Right lobe of liver (tissue), 4 donors: ENCODE measurements at regions not wholly inside any gene's neighbourhood (a gene's known extent, or its start where the extent isn't known, plus 50 kb on each side); places are given as distances from the start of the nearest gene placed in this dataset.

Experiments
- CTCF ChIP-seq, 4 donors: fragments of 200-600 bp in 3 of 4; fragments of 450-650 bp in 1 of 4; IDR thresholded peaks; one replicate each; pipeline versions ENCODE4 v1.5.1 to v1.8.0; 2016 to 2022; ENCODE audit warnings: antibody characterized with exemption in 4 of 4, mild to moderate bottlenecking in 2 of 4
- POLR2A ChIP-seq: fragments of 450-650 bp; IDR thresholded peaks from one replicate; pipeline ENCODE4 v1.6.1; 2017; ENCODE audit warnings: antibody characterized with exemption, mild to moderate bottlenecking
- donor health status: DM: no; HTN: no; CAD: no.
- donor health status: DM: no; HTN: no; CAD: no.
- donor health status: DM: no; HTN: yes; CAD: no.

DNA sequence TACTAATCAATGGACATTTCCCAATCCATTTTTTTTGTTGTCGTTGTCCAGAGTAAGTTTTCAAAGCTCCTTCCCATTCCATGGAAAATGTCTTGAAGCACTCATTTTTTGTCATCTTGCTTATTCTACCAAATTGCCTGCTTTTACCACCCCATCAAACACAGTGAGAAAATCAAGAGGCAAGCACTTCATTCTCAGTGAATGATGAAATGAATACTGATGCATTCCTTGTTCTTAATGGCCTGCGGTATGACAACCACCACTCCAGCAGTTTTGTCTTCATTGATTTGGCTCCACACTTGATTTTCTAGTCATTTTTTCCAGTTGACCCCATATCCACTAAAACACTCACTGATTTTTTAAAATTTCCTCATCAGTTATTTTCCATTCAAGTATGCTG, 193.5 kb upstream of the ANKH start:
- TF ChIP-seq CTCF (IDR thresholded peaks at IDR 0.05) (no peak), POLR2A (no peak)
